ENCODE measurements at regions not wholly inside any gene's neighbourhood (a gene's known extent, or its start where the extent isn't known, plus 50 kb on each side); places are given as distances from the start of the nearest gene placed in this dataset.

GRCh38 chr7:54166419-54166818 lies 375.8 kb upstream of the VSTM2A start:
- Histone ChIP-seq H3K27ac (ENCODE audit: low read length) (no peak overlapping the region), H3K9ac (ENCODE audit: low read length) (no peak overlapping the region), H4K20me1 (ENCODE audit: insufficient read depth, low read length) (no peaks in the 10 kb centered on the region), H3K4me3 (ENCODE audit: low read length) (no peak overlapping the region), H3K27me3 (ENCODE audit: low read depth, low read length) (no peaks in the 10 kb centered on the region), H3K4me2 (ENCODE audit: low read length) (no peak overlapping the region), H3K79me2 (ENCODE audit: low read length) (no peaks in the 10 kb centered on the region), H3K9me3 (ENCODE audit: insufficient read depth, low read length) (no peaks in the 10 kb centered on the region), H3K4me1 (ENCODE audit: low read length) (no peaks in the 10 kb centered on the region), H2AFZ (ENCODE audit: low read depth, low read length) (no peak overlapping the region), H3K36me3 (replicated peaks; ENCODE audit: low read depth, low read length) (no peaks in the 10 kb centered on the region)
- TF ChIP-seq EZH2phosphoT487 (IDR thresholded peaks at IDR 0.05; ENCODE audit: low read depth) = no peak
- TF ChIP-seq, protein P1, sequence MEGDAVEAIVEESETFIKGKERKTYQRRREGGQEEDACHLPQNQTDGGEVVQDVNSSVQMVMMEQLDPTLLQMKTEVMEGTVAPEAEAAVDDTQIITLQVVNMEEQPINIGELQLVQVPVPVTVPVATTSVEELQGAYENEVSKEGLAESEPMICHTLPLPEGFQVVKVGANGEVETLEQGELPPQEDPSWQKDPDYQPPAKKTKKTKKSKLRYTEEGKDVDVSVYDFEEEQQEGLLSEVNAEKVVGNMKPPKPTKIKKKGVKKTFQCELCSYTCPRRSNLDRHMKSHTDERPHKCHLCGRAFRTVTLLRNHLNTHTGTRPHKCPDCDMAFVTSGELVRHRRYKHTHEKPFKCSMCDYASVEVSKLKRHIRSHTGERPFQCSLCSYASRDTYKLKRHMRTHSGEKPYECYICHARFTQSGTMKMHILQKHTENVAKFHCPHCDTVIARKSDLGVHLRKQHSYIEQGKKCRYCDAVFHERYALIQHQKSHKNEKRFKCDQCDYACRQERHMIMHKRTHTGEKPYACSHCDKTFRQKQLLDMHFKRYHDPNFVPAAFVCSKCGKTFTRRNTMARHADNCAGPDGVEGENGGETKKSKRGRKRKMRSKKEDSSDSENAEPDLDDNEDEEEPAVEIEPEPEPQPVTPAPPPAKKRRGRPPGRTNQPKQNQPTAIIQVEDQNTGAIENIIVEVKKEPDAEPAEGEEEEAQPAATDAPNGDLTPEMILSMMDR (IDR thresholded peaks at IDR 0.05; ENCODE audit: low read depth, low read length) = no peak

DNA sequence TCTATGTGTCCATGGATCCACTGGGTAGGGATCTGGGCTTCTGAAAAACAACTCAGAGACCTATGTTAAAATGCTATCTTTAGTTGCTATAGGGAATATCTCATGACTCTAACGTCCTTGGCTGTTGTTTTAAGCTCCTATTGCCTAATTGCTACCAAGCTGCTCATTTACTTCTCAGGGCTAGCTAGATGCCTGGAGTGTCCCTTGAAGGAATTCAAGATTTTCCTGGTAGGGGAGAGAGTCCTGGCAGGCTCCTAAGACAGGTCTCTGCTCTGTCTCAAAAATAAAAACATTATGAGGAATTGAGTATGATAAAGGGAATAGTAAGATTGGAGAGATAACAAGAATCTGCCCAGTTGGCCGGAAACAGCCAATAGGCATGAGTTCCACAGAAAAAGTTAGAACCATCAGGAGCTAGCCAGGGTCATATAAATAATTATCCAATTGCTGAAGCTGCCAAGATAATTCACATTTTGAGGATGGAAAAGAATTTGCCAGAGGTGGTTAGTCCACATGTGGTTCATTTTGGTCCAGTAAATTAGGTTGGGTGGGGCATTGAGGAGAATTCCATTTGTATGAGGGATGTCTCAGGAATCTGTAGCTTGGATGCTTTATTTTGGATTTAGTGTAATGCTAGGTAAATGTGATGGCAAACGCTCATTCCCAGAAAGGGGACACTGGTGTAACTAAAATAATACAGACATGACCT lies 362.7 kb upstream of the VSTM2A start:
- Histone ChIP-seq H3K79me2 (ENCODE audit: low read length) (no peaks in the 10 kb centered on the region), H3K9ac (ENCODE audit: low read length) (no peak overlapping the region), H3K4me2 (ENCODE audit: low read length) (no peak overlapping the region), H3K27me3 (ENCODE audit: low read depth, low read length) (no peaks in the 10 kb centered on the region), H3K4me3 (ENCODE audit: low read length) (no peak overlapping the region), H2AFZ (ENCODE audit: low read depth, low read length) (no peak overlapping the region), H3K4me1 (ENCODE audit: low read length) (no peaks in the 10 kb centered on the region), H3K36me3 (replicated peaks; ENCODE audit: low read depth, low read length) (no peaks in the 10 kb centered on the region), H3K27ac (ENCODE audit: low read length) (no peak overlapping the region), H3K9me3 (ENCODE audit: insufficient read depth, low read length) (no peaks in the 10 kb centered on the region), H4K20me1 (ENCODE audit: insufficient read depth, low read length) (no peaks in the 10 kb centered on the region)
- no peak for TF ChIP-seq EZH2phosphoT487 (IDR thresholded peaks at IDR 0.05; ENCODE audit: low read depth)
- TF ChIP-seq, protein P1 (IDR thresholded peaks at IDR 0.05; ENCODE audit: low read depth, low read length) = no peak

DNA sequence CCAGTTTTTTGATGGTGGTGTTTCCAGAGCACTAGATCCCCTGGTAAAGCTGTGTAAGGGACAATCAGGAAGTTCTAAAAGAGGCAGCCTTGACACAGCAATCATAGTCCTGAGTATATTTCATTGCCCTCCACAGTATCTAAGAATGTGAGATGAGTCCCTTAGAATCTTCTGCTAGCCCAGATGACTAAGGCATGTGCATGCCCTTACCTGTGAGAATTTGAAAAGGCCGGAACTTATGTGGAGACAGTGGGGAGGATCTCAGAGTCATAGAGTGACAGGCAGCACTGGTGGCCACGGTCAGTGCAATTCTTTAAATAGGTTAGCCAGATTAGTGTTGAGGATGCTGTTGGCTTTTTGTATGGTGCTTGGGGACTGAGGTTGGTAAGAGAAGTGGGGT lies 361.4 kb upstream of the VSTM2A start:
- no peak overlapping the region for H2AFZ ChIP-seq (ENCODE audit: low read depth, low read length)
- no peak overlapping the region for H3K27ac ChIP-seq (ENCODE audit: low read length)
- no peaks in the 10 kb centered on the region for H3K27me3 ChIP-seq (ENCODE audit: low read depth, low read length)
- no peaks in the 10 kb centered on the region for H4K20me1 ChIP-seq (ENCODE audit: insufficient read depth, low read length)
- no peaks in the 10 kb centered on the region for H3K9me3 ChIP-seq (ENCODE audit: insufficient read depth, low read length)
- no peak overlapping the region for H3K4me3 ChIP-seq (ENCODE audit: low read length)
- no peaks in the 10 kb centered on the region for H3K79me2 ChIP-seq (ENCODE audit: low read length)
- no peak overlapping the region for H3K9ac ChIP-seq (ENCODE audit: low read length)
- H3K4me1 ChIP-seq (ENCODE audit: low read length) = no peaks in the 10 kb centered on the region
- H3K4me2 ChIP-seq (ENCODE audit: low read length) = no peak overlapping the region
- H3K36me3 ChIP-seq (replicated peaks; ENCODE audit: low read depth, low read length) = no peaks in the 10 kb centered on the region
- TF ChIP-seq, protein P1 (IDR thresholded peaks at IDR 0.05; ENCODE audit: low read depth, low read length) = no peak
- no peak for TF ChIP-seq EZH2phosphoT487 (IDR thresholded peaks at IDR 0.05; ENCODE audit: low read depth)

GRCh38 chr7:54183055-54183454 lies 359.1 kb upstream of the VSTM2A start:
- no peak for TF ChIP-seq EZH2phosphoT487 (IDR thresholded peaks at IDR 0.05; ENCODE audit: low read depth)
- TF ChIP-seq, protein P1 (IDR thresholded peaks at IDR 0.05; ENCODE audit: low read depth, low read length) = no peak
- H4K20me1 ChIP-seq (ENCODE audit: insufficient read depth, low read length) = no peaks in the 10 kb centered on the region
- no peak overlapping the region for H2AFZ ChIP-seq (ENCODE audit: low read depth, low read length)
- no peaks in the 10 kb centered on the region for H3K36me3 ChIP-seq (replicated peaks; ENCODE audit: low read depth, low read length)
- H3K79me2 ChIP-seq (ENCODE audit: low read length) = no peaks in the 10 kb centered on the region
- H3K4me2 ChIP-seq (ENCODE audit: low read length) = no peak overlapping the region
- no peaks in the 10 kb centered on the region for H3K27me3 ChIP-seq (ENCODE audit: low read depth, low read length)
- no peak overlapping the region for H3K9ac ChIP-seq (ENCODE audit: low read length)
- no peak overlapping the region for H3K4me3 ChIP-seq (ENCODE audit: low read length)
- no peak overlapping the region for H3K27ac ChIP-seq (ENCODE audit: low read length)
- no peaks in the 10 kb centered on the region for H3K9me3 ChIP-seq (ENCODE audit: insufficient read depth, low read length)
- H3K4me1 ChIP-seq (ENCODE audit: low read length) = no peaks in the 10 kb centered on the region

Measured in OCI-LY3 (cell line).